ENCODE measurements at regions not wholly inside any gene's neighbourhood (a gene's known extent, or its start where the extent isn't known, plus 50 kb on each side); places are given as distances from the start of the nearest gene placed in this dataset.
"Not testable (repeated sequence)": the region's sequence is repeated elsewhere in the genome, so short reads cannot be mapped to it uniquely, and the experiment has no call there.

DNA sequence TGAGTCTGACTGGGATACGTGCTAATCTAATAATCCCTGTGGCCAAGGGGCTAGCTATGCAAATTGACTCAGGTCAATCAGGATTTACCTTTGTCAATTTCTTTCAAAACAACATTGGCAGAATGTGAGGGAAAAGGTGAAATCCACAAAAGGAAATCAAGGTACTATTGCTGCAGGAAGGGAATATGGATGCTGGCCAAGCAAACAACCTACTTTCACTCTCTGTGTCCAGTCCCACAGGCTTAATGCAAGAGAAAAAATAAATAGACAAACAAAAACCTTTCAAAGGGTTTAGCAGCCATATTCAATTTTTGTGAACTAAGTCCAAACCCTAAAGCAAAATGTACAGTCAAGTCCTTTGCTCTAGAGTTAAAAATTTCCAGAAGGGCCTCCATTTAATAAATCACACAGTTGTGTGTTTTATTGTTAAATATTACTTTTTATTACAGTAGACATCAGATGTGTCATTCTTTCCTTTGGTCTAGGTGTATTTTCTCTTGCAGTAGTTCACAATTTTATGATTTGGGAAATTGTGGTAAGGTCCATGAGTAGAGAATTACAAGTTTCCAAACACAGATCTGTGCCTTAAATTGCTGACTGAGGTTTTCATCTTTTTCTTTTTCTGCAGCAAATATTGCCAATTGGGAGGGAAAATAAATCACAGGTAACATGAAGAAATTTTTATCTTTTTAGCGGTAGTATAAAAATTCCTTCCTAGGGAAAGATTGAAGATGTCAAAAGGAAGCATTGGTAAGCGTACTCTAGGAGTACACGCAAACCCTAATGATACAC lies 309.1 kb downstream of the DMAC1 start:
- in situ Hi-C loops (cut with MboI; ENCODE audit: low sequenced_read_pairs): no loop called here

DNA sequence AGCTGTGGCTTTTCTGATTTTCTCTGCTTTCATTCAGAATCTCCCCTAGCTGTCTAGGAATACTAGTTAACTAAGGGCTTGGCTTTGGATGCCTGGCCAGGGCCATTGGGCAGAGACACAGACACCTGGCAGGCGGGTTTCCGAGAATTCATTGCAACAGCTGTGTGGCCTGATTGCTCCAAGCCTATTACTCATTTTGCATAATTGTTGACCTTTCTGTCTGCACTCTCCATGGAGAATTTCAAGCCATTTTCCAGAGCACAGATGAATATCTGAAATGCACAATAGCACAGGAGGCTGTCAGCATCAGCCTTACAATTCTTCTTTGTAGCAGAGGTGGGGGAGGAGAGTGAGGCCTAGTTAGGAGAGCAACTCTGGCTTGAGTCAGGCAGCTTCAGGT lies 310.5 kb downstream of the DMAC1 start:
- in situ Hi-C loops (cut with MboI; ENCODE audit: low sequenced_read_pairs): no loop called here

DNA sequence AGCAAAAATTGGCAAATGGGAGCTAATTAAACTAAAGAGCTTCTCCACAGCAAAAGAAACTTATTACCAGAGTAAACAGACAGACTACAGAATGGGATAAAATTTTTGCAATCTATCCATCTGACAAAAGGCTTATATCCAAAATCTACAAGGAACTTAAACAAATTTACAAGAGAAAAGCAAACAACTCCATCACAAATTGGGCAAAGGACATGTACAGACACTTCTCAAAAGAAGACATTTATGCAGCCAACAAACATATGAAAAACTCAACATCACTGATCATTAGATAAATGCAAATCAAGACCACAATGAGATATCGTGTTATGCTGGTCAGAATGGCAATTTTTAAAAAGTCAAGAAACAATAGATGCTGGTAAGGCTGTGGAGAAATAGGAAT lies 315.6 kb downstream of the DMAC1 start:
- in situ Hi-C loops (cut with MboI; ENCODE audit: low sequenced_read_pairs): not testable (repeated sequence)

DNA sequence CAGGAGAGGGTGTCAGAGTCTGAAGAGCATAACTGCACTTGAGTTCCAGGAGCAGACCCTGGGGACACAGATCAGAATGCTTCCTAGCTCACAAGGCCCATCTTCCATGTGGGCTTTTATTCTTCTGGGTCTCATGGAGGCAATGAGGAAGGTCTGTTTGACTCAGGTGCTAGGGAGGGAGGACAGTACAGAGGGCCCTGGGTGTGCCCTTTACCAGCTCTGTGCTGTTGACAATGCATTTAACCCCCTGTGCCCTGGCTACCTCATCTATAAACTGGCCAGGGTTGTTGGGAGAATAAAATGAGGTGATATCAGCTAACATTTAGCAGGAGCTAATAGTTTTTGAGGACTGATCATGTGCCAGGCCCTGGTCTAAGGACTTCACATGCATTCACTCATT lies 318.0 kb downstream of the DMAC1 start:
- in situ Hi-C loops (cut with MboI; ENCODE audit: low sequenced_read_pairs): no loop called here

DNA sequence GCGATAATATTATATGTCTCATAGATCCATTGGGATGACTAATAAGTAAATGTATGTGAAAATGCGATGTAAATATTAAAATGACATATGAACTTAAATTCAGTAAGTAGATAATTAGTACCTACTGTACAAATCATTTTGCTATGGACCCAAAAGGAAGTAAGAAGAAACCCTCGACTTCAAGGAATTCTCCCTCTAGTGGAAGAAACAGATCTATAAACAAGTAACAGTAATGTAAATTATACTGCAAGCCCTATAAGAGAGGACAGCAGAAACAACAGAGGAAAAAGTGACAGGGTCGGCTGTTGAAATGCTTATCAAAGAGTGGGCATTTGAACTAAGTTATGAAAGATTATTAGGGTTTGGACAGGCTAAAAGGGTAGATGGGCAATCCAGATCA lies 320.3 kb downstream of the DMAC1 start:
- in situ Hi-C loops (cut with MboI; ENCODE audit: low sequenced_read_pairs): no loop called here

DNA sequence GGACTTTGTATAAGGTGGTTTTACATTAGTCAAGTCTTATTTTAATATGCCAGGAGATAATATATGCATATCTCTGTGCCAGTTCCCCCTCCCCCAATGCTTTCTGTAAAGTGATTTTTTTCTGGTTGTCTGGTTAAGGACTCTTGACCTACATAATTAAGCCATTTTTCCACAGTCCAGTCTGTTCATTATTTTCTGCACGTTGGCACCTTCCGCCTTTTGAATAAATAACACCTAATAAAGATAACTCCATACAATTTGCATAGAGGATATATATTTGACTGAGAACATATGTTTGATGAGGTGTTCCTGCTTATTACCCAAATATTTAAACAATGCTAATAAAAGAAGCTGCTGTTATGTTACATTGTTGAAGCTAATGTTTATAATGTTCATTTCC lies 320.9 kb downstream of the DMAC1 start:
- in situ Hi-C loops (cut with MboI; ENCODE audit: low sequenced_read_pairs): no loop called here

DNA sequence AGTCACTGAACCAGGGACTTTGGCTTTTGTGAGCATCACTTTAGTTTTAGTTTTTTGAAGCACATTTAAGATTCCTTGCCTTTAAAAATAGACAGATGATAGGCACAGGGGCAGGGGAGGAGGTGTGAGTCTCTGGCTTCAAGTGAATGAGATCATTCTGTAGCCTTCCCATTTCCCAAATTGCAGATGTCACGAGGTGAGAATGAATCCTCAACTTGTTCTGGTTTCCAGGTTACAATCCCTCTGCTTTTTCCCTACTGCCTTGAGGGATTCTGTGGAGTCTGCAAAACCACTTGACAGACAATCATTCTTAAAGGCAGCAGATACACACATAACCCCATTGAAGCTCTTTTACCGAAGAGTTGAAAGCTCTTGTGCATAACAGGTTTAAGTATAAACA lies 332.4 kb downstream of the DMAC1 start:
- in situ Hi-C loops (cut with MboI; ENCODE audit: low sequenced_read_pairs): no loop called here

DNA sequence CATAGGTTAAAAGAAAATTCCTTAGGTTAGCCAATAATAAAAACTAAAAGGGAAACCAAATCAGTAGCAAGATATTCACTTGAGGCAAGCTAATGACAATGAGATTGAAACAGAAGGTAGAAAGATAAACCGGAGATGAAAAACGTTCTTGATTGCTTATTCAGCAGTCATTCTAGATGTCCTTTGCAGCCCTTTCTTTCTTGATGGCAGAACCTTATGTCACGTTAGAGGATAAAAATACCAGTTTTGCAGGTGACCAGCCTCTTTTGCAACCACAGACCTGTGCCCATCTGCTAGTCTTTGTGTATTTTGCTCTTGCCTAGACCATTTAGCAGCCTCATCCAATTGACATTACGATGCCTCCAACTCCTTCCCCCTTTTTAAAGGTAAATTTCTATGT lies 337.8 kb downstream of the DMAC1 start:
- in situ Hi-C loops (cut with MboI; ENCODE audit: low sequenced_read_pairs): no loop called here

DNA sequence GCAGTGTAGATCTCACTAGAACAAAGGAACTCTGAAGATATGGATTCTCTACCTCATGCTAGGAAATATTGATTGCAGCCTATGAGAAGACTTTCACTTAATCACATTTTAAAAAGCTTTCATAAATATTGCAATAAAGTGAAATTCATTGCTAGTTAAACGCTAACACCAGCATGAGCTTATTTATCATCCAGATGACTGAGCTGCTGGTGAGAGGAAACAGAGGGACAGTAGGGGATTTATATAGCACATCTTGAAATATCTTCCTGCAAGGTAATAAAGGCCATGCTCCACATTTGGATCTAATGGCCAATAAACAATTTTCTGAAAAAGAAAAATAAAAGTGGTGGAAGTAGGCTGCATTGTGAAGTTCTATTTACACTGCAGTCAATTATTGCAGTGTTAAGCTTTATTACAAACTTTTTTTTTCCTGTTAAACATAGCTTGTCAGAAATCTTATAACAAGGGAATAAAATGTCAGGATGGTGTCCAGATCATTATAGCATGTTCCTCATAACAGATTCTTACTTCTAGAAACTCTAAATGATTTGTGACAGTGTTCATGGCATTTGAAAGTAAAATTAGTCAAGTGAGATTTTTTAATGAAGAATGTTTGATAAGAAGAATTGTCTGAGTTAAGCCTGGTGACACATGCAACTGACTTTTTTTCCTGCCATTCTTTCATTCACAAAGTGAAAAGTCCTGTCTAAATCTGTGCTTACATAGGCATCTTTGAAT lies 342.6 kb downstream of the DMAC1 start:
- in situ Hi-C loops (cut with MboI; ENCODE audit: low sequenced_read_pairs): no loop called here

DNA sequence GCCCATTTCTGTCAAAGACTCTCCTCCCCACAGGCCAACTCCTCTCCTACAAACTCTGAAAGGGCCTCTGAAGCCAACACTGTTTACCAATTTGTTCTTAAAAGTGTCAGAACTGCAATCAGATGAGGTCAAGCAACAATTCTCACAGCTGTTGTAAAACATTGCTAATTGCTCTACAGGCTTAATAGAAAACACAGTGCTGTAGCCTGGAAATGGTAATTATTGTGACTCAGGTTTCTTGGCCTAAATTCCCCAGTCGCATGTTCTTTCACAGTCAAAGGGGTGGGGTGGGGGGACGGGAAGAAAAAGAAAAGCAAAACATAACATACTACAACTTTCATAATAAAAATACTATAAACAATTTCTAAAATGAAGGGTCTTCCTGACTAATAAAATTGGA lies 343.2 kb downstream of the DMAC1 start:
- in situ Hi-C loops (cut with MboI; ENCODE audit: low sequenced_read_pairs): no loop called here

DNA sequence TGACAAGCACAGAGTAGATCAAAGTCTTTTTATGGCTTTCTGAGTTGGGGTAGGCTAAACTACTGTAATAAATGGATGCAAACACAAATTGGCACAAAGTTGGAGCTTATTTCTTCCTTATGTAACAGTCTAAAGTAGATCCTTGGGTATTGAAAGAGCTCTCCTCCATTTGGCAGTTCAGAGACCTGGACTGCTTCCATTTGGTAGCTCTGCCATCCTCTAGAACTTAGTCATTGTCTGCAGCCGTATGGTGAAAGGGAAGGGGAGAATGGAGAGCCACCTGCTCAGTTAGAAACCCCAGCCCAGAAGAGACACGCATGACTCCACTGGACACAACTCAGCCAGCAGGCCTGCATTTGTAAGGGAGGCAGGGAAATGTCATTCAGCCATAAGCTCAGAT lies 345.0 kb downstream of the DMAC1 start:
- in situ Hi-C loops (cut with MboI; ENCODE audit: low sequenced_read_pairs): no loop called here

DNA sequence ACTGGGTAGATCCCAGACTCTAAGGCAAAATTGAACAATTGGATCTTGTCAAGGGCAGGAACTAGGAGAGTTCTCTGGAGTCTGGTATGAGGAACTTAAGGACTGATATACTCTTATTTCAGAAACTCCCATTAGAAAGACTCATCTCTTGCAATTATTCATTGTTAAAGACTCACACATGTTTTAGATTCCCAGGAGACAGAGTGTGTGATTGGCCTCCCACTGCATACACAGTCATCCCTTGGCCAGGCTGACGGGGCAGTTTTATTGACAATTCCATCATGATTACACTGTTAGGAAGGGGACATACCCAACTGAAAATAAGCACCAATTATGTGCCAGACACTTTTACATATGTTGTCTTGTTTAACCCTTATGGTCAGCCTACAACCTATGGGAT lies 347.2 kb downstream of the DMAC1 start:
- in situ Hi-C loops (cut with MboI; ENCODE audit: low sequenced_read_pairs): no loop called here

DNA sequence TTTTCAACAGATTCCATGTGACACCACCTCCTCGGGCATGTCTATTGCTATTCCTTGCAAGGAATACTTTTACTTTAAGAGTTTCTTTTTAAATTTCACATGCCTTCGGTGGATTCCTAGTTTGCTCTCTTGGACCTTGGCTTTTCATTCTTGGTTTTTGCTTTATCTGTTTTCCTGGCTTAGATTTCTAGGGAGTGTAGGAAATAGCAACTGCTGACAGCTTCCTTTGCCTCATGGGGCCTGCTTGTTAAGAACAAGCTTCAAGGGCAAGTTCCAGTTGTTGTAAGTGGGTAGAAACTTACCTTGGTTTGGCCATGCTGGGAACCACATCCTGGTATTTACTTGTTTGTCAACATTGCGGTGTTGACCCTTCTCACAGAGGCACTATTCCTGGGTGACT lies 348.5 kb downstream of the DMAC1 start:
- in situ Hi-C loops (cut with MboI; ENCODE audit: low sequenced_read_pairs): no loop called here

DNA sequence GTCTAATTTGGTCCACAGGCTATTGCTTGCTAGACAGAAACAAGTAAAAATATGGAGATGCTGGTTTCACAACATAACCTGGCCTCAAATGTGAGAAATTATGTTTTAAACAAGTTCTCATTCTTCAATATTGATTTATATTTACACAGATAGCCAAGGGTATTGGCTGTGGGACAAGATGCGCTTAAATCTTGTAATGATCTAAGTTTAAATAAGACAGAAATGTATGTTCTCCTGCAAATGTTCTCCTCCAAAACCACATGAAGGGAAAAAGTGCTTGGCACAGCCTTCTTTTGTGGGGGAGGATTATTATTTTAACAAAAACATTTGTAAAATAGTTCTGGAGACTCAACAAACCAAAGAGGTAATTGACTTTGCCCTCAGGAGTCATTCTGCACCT lies 356.0 kb downstream of the DMAC1 start:
- in situ Hi-C loops (cut with MboI; ENCODE audit: low sequenced_read_pairs): no loop called here

DNA sequence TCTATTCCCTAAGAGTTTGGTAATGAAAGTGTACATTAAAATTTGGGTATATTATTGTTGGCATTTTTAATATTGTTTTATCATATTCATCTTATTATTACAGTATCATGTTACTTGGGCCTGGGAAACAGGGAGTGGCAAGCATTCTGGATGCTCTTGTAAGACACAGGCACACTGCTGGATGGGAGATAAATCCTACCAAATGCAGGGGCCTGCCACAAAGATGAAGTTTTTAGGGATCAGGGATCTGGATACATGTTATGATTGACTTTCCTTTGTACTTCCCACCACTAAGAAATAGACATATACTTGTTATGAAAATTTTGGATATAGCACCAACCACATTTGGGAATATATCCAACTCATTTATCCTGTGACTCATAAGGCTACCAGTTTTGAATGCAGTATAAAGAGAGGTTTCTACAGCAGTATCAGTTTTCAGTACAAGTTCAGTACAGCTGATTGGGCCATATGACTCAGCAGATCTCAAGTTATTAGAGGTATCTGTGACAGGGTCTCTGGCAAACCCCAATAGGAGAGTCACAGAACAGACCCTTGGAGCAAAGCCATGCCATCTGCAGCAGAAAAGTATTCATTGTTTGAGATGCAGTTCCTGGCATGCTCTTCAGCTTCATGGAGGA lies 360.1 kb downstream of the DMAC1 start:
- in situ Hi-C loops (cut with MboI; ENCODE audit: low sequenced_read_pairs): no loop called here

DNA sequence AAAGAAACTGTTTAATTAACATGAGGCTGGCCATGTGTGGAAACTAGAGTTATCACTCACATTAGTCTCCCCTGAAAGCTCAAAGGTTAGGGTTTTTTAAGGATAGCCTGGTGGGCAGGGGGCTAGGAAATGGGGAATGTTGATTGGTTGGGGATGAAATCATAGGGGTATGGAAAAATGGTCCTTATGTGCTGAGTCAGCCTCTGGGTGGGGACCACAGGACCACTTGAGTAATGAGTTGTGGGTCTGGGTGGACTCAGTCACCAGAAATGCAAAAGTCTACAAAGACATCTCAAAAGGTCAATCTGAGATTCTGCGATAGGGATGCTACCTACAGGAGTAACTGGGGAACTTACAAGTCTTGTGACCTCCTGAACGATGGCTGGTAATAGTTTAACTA lies 362.8 kb downstream of the DMAC1 start:
- in situ Hi-C loops (cut with MboI; ENCODE audit: low sequenced_read_pairs): no loop called here

DNA sequence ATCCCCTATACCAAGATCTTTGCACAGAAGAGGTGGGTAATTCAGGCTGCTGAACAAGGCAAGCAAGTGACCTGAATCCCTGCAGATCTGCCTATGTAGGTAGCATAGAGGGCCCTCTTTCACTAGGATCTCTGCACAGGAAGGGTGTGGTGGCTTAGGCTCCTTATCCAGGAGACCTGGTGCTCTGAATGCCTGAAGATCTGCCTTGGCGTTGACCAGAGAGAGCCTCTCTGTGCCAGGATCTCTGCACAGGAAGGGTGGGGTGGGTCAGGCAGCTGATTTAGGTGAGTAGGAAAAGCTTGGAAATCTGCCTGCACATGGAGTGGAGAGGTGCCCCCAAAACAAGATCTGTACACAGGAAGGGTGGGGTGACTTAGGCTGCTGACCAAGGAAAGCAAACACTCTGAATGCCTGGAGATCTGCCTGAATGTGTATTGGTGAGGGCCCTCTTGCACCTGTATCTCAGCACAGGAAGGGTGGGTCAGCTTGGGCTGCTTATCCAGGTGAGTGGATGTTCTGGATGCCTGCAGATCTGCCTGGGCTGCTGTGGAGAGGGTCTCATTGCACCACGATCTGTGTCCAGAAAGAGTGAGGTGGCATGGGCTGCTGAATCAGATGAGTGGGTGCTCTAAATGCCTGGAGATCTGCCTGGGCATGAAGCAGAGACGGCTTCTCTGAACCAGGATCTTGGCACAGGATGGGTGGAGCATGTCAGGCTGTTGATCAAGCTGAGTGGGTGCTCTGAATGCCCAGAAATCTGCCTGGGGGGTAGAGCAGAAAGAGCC lies 365.9 kb downstream of the DMAC1 start:
- in situ Hi-C loops (cut with MboI; ENCODE audit: low sequenced_read_pairs): no loop called here

DNA sequence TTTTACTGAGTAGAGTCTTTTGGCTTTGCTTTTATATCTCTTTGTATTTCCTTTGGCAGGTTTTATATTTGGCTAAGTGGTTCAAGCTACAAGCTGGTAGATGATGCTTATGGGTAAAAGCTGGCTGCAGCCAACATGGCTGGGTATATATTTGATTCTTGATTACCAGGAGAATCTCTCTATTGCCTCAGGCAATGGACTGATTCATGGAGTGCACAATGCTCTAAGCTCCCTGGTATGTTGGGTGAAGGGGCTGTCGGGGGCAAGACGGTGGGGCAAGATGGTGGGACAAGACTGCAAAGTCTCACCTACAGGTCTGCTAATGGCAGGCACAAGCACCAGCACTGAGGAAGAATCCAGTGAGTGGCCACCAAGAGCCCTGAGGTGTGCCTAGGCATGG lies 366.6 kb downstream of the DMAC1 start:
- in situ Hi-C loops (cut with MboI; ENCODE audit: low sequenced_read_pairs): no loop called here

DNA sequence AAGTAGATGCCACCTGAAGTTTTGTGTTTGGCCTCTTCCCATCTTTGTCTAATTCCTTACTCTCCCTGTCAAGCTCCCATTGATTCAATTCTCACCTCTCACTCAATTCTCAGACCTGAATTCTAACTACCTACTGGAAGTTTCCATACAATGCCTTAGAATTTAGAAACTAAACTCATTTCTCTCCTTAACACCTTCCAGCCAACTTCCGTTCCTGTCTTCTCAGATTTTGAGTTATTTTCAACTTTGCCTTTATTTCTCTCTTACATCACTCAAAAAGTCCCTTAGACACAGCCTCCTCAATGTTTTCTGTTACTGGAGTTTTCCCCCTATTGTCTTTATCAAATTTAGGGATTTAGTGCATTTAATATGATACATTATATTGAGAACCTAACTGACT lies 382.2 kb downstream of the DMAC1 start:
- in situ Hi-C loops (cut with MboI; ENCODE audit: low sequenced_read_pairs): not testable (repeated sequence)

DNA sequence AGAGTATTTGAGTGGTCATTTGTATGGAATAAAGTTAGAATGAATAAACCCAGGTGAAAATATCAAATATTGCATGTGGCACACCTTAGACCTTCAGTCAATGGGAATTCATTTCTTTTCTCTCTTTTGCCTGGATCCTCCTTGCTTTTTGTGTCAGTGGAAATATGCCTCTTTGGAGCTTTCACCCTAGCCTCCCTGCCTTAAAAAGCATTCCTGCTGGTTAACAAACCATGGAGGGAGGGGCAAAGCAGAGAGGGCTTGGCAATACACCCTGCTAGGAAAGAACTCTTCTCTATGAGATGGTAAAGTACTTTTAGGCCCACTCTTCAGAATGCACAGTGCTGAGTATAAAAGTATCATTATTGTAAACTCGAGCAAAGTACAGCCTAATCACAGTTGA lies 383.7 kb downstream of the DMAC1 start:
- in situ Hi-C loops (cut with MboI; ENCODE audit: low sequenced_read_pairs): no loop called here

DNA sequence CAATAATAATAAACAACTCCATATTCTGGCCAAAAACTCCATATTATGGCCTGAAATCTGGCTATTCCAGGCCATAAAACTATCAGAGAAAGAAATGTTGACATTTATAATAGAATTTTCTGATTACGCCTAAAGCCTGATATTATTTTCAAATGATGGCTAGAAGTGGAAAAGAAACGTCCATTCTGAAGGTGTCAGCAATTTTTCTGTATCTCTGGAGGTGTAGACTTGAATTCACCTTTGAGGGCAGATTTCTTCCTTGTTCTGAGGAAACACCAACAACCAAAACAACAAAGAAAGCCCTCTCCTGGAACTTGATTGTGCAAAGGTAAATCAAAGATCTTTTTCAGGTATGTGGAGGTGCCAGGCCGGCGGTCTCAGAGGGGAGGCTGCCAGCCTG lies 390.7 kb downstream of the DMAC1 start:
- in situ Hi-C loops (cut with MboI; ENCODE audit: low sequenced_read_pairs): no loop called here

Measured in HL-60/S4 treated with phorbol 12-myristate 13-acetate at 8.2 ng/mL for 4 days and 3 days (cell line).